ENCODE measurements at regions not wholly inside any gene's neighbourhood (a gene's known extent, or its start where the extent isn't known, plus 50 kb on each side); places are given as distances from the start of the nearest gene placed in this dataset.

- TF ChIP-seq USF1 (IDR thresholded peaks at IDR 0.05; ENCODE audit: borderline replicate concordance, low read depth) = no peak
- TF ChIP-seq TEAD4 (IDR thresholded peaks at IDR 0.05; ENCODE audit: borderline replicate concordance, insufficient read depth) = no peak
- TF ChIP-seq FOXJ3 (CRISPR knock-in tag; IDR thresholded peaks at IDR 0.05) = no peak
- TF ChIP-seq GABPA (IDR thresholded peaks at IDR 0.05; ENCODE audit: low read depth) = no peak
- no peak for TF ChIP-seq RAD21 (IDR thresholded peaks at IDR 0.05; ENCODE audit: low read length)
- TF ChIP-seq, protein P1, sequence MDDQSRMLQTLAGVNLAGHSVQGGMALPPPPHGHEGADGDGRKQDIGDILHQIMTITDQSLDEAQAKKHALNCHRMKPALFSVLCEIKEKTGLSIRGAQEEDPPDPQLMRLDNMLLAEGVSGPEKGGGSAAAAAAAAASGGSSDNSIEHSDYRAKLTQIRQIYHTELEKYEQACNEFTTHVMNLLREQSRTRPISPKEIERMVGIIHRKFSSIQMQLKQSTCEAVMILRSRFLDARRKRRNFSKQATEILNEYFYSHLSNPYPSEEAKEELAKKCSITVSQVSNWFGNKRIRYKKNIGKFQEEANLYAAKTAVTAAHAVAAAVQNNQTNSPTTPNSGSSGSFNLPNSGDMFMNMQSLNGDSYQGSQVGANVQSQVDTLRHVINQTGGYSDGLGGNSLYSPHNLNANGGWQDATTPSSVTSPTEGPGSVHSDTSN (IDR thresholded peaks at IDR 0.05) = no peak
- no peak for TF ChIP-seq GATA2 (CRISPR knock-in tag; IDR thresholded peaks at IDR 0.05)
- no peak for TF ChIP-seq TAF1 (IDR thresholded peaks at IDR 0.05; ENCODE audit: borderline replicate concordance, low read depth, low read length)
- TF ChIP-seq, protein P2, sequence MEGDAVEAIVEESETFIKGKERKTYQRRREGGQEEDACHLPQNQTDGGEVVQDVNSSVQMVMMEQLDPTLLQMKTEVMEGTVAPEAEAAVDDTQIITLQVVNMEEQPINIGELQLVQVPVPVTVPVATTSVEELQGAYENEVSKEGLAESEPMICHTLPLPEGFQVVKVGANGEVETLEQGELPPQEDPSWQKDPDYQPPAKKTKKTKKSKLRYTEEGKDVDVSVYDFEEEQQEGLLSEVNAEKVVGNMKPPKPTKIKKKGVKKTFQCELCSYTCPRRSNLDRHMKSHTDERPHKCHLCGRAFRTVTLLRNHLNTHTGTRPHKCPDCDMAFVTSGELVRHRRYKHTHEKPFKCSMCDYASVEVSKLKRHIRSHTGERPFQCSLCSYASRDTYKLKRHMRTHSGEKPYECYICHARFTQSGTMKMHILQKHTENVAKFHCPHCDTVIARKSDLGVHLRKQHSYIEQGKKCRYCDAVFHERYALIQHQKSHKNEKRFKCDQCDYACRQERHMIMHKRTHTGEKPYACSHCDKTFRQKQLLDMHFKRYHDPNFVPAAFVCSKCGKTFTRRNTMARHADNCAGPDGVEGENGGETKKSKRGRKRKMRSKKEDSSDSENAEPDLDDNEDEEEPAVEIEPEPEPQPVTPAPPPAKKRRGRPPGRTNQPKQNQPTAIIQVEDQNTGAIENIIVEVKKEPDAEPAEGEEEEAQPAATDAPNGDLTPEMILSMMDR (IDR thresholded peaks at IDR 0.05) = no peak
- TF ChIP-seq FOSL2 (IDR thresholded peaks at IDR 0.05; ENCODE audit: borderline replicate concordance, low read depth) = no peak
These were observed 236.7 kb downstream of the HAO1 start (continued) for GRCh38 chr20:7703551-7703961.

- H3K4me1 ChIP-seq (ENCODE audit: control insufficient read depth in 1 of 2, insufficient read depth in 2 of 2, low read depth in 1 of 2, low read length in 1 of 2) = no peaks in the 10 kb centered on the region
- no peak overlapping the region for H3K4me3 ChIP-seq (ENCODE audit: low read depth in 2 of 2, low read length in 1 of 2)
- H3F3A ChIP-seq (replicated peaks; ENCODE audit: insufficient read depth) = no peaks in the 10 kb centered on the region
- no peaks in the 10 kb centered on the region for H3K9me2 ChIP-seq
- no peaks in the 10 kb centered on the region for H3K79me2 ChIP-seq (ENCODE audit: insufficient read depth)
- no peaks in the 10 kb centered on the region for H3K9me3 ChIP-seq
- no peak overlapping the region for H3K27ac ChIP-seq (ENCODE audit: low read depth in 2 of 2, low read length in 1 of 2)
- H3K36me3 ChIP-seq (replicated peaks in 1 of 2; ENCODE audit: control insufficient read depth in 1 of 2, insufficient read depth in 2 of 2, low read length in 1 of 2) = no peaks in the 10 kb centered on the region
- ChIA-PET CTCF (no interaction called here), POLR2A (no interaction called here)
- TF ChIP-seq FOXJ3 (CRISPR knock-in tag; IDR thresholded peaks at IDR 0.05) (no peak), ELF1 (IDR thresholded peaks at IDR 0.05) (no peak), TCF12 (IDR thresholded peaks at IDR 0.05) (no peak), NRF1 (IDR thresholded peaks at IDR 0.05; ENCODE audit: low read depth, low read length) (no peak), JUND (IDR thresholded peaks at IDR 0.05) (no peak), SMC3 (IDR thresholded peaks at IDR 0.05; ENCODE audit: low read depth, low read length) (no peak), FOXM1 (IDR thresholded peaks at IDR 0.05; ENCODE audit: low read depth) (no peak)
- TF ChIP-seq, protein P3, sequence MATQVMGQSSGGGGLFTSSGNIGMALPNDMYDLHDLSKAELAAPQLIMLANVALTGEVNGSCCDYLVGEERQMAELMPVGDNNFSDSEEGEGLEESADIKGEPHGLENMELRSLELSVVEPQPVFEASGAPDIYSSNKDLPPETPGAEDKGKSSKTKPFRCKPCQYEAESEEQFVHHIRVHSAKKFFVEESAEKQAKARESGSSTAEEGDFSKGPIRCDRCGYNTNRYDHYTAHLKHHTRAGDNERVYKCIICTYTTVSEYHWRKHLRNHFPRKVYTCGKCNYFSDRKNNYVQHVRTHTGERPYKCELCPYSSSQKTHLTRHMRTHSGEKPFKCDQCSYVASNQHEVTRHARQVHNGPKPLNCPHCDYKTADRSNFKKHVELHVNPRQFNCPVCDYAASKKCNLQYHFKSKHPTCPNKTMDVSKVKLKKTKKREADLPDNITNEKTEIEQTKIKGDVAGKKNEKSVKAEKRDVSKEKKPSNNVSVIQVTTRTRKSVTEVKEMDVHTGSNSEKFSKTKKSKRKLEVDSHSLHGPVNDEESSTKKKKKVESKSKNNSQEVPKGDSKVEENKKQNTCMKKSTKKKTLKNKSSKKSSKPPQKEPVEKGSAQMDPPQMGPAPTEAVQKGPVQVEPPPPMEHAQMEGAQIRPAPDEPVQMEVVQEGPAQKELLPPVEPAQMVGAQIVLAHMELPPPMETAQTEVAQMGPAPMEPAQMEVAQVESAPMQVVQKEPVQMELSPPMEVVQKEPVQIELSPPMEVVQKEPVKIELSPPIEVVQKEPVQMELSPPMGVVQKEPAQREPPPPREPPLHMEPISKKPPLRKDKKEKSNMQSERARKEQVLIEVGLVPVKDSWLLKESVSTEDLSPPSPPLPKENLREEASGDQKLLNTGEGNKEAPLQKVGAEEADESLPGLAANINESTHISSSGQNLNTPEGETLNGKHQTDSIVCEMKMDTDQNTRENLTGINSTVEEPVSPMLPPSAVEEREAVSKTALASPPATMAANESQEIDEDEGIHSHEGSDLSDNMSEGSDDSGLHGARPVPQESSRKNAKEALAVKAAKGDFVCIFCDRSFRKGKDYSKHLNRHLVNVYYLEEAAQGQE (IDR thresholded peaks at IDR 0.05; ENCODE audit: low read depth, low read length) = no peak
- no peaks in the 10 kb centered on the region; the same call in 1 of the 2 replicates for H3K27me3 ChIP-seq (ENCODE audit: insufficient read depth)
- H4K20me1 ChIP-seq (ENCODE audit: insufficient read depth) = no peaks in the 10 kb centered on the region
- no peak overlapping the region for H2AFZ ChIP-seq (ENCODE audit: low read depth)
- DNase-seq = no peak
- 27% methylated on average over 2 of the region's 2 CpGs for WGBS (ENCODE audit: low lambda C conversion rate)
- no peak overlapping the region for H3K9ac ChIP-seq
- H3K4me2 ChIP-seq = no peak overlapping the region
These were observed 236.3 kb downstream of the HAO1 start for GRCh38 chr20:7703996-7704395.
